H1 (cell line): ENCODE measurements at regions not wholly inside any gene's neighbourhood (a gene's known extent, or its start where the extent isn't known, plus 50 kb on each side); places are given as distances from the start of the nearest gene placed in this dataset.

ENCODE experiments used
- CTCF ChIA-PET: fragments of 300-600 bp; sonication (Branson Sonifier 250); formaldehyde crosslinking; loops from one replicate; lab custom pipeline; 2021; ENCODE audit not compliant: partially characterized antibody; lab: Charles Lee
- POLR2A ChIA-PET: fragments of 300-600 bp; sonication (Branson Sonifier 250); formaldehyde crosslinking; loops from one replicate; lab custom pipeline; 2021; ENCODE audit warnings: inconsistent platforms; ENCODE audit not compliant: partially characterized antibody; lab: Charles Lee
- DNase-seq, 2 experiments: peaks; one replicate each; pipeline versions ENCODE4 v3.0.0 to v3.0.0-alpha.2; 2010 to 2022; ENCODE audit warnings: low spot score in 2 of 2, low read depth in 1 of 2, mixed read lengths in 1 of 2
- FAIRE-seq: peaks from 2 replicates; lab custom pipeline; 2011; peaks lifted over from hg19 to GRCh38; lab: Jason Lieb, UNC
- H2AFZ ChIP-seq: 2 replicates; pipeline ENCODE4 v1.8.1; 2012; ENCODE audit warnings: low read length, inconsistent platforms
- H2AK5ac ChIP-seq: 2 replicates; pipeline ENCODE4 v1.6.1; 2013; ENCODE audit warnings: low read depth, low read length
- H2BK120ac ChIP-seq: replicated peaks from 2 replicates; pipeline ENCODE3; 2013; ENCODE audit warnings: low read depth, low read length, inconsistent platforms
- H2BK12ac ChIP-seq: 2 replicates; pipeline ENCODE4 v1.6.1; 2013; ENCODE audit warnings: low read depth, low read length
- H2BK15ac ChIP-seq: 2 replicates; pipeline ENCODE4 v1.6.1; 2013; ENCODE audit warnings: low read length
- H2BK20ac ChIP-seq: 2 replicates; pipeline ENCODE4 v1.6.1; 2013; ENCODE audit warnings: low read length
- H2BK5ac ChIP-seq: 2 replicates; pipeline ENCODE4 v1.6.1; 2013; ENCODE audit warnings: low read depth, low read length
- H3K14ac ChIP-seq: 2 replicates; pipeline ENCODE4 v1.6.1; 2013; ENCODE audit warnings: inconsistent platforms; ENCODE audit not compliant: insufficient read length
- H3K18ac ChIP-seq: 2 replicates; pipeline ENCODE4 v1.6.1; 2013; ENCODE audit warnings: low read length; ENCODE audit errors: extremely low read depth
- H3K23ac ChIP-seq: 2 replicates; pipeline ENCODE4 v1.6.1; 2013; ENCODE audit warnings: inconsistent platforms; ENCODE audit not compliant: insufficient read length
- H3K23me2 ChIP-seq: 2 replicates; pipeline ENCODE4 v1.6.1; 2013; ENCODE audit warnings: low read depth, low read length
- H3K27ac ChIP-seq: 2 replicates; pipeline ENCODE4 v1.6.1; 2011; ENCODE audit warnings: low read depth, low read length, inconsistent platforms
- H3K27me3 ChIP-seq, 4 experiments: replicated peaks in 1 of 4; 1 replicate in 1 of 4; 2 replicates in 3 of 4; pipeline versions ENCODE4 v1.6.1 to v1.8.1; 2011 to 2013; ENCODE audit warnings: low read length in 3 of 4, mild to moderate bottlenecking in 3 of 4, inconsistent platforms in 2 of 4, mixed read lengths in 2 of 4, moderate library complexity in 1 of 4; ENCODE audit not compliant: control insufficient read depth in 3 of 4, insufficient read depth in 3 of 4; ENCODE audit errors: extremely low read depth in 1 of 4
- H3K36me3 ChIP-seq, 4 experiments: 2 replicates each; pipeline versions ENCODE4 v1.6.1 to v1.8.1; 2011 to 2013; ENCODE audit warnings: mild to moderate bottlenecking in 4 of 4, low read length in 3 of 4, moderate library complexity in 2 of 4, control low read depth in 1 of 4, inconsistent platforms in 1 of 4; ENCODE audit not compliant: insufficient read depth in 4 of 4, control insufficient read depth in 2 of 4
- H3K4ac ChIP-seq: replicated peaks from 2 replicates; pipeline ENCODE3; 2013; ENCODE audit warnings: low read length, low read depth, mixed read lengths, inconsistent platforms; ENCODE audit not compliant: insufficient read length
- H3K4me1 ChIP-seq, 4 experiments: replicated peaks in 1 of 4; 1 replicate in 1 of 4; 2 replicates in 3 of 4; pipeline versions ENCODE4 v1.6.1 to v1.8.1; 2011 to 2013; ENCODE audit warnings: low read length in 3 of 4, inconsistent platforms in 2 of 4, mixed read lengths in 1 of 4; ENCODE audit not compliant: insufficient read depth in 4 of 4, control insufficient read depth in 3 of 4
- H3K4me2 ChIP-seq, 2 experiments: 2 replicates each; pipeline versions ENCODE4 v1.6.1 to v1.8.1; 2011 to 2013; ENCODE audit warnings: low read depth in 2 of 2, low read length in 2 of 2, control low read depth in 1 of 2, inconsistent platforms in 1 of 2, mild to moderate bottlenecking in 1 of 2; ENCODE audit not compliant: insufficient read depth in 1 of 2
- H3K4me3 ChIP-seq, 4 experiments: fragments of 200-600, 300-600 bp in 1 of 4; sonication (generic), shearing (Covaris generic), sonication (Bioruptor Twin) in 1 of 4; 2 replicates each; pipeline versions ENCODE4 v1.5.1 to v1.8.1; 2011 to 2016; ENCODE audit warnings: low read length in 4 of 4, low read depth in 3 of 4, control low read depth in 2 of 4, inconsistent platforms in 2 of 4, mild to moderate bottlenecking in 2 of 4, mixed read lengths in 1 of 4, moderate library complexity in 1 of 4; ENCODE audit not compliant: insufficient read depth in 2 of 4; ENCODE audit errors: extremely low read depth in 1 of 4
- H3K56ac ChIP-seq: replicated peaks from 2 replicates; pipeline ENCODE3; 2013; ENCODE audit warnings: low read depth, mild to moderate bottlenecking, mixed read lengths, low read length, inconsistent platforms; ENCODE audit not compliant: insufficient read length
- H3K79me1 ChIP-seq: 2 replicates; pipeline ENCODE4 v1.6.1; 2013; ENCODE audit warnings: low read depth, low read length, control low read depth
- H3K79me2 ChIP-seq, 2 experiments: 2 replicates each; pipeline versions ENCODE4 v1.6.1 to v1.8.1; 2012 to 2013; ENCODE audit warnings: low read length in 2 of 2, mild to moderate bottlenecking in 2 of 2, inconsistent platforms in 1 of 2; ENCODE audit not compliant: insufficient read depth in 2 of 2, control insufficient read depth in 1 of 2
- H3K9ac ChIP-seq, 4 experiments: replicated peaks in 1 of 4; 1 replicate in 1 of 4; 2 replicates in 3 of 4; pipeline versions ENCODE4 v1.6.1 to v1.8.1; 2011 to 2013; ENCODE audit warnings: low read depth in 3 of 4, low read length in 3 of 4, control low read depth in 2 of 4, mild to moderate bottlenecking in 2 of 4, moderate library complexity in 2 of 4, inconsistent platforms in 1 of 4; ENCODE audit errors: extremely low read depth in 1 of 4
- H3K9me3 ChIP-seq, 2 experiments: 2 replicates each; pipeline versions ENCODE4 v1.6.1 to v1.8.1; 2012 to 2013; ENCODE audit warnings: mild to moderate bottlenecking in 2 of 2, moderate library complexity in 2 of 2, control low read depth in 1 of 2, inconsistent platforms in 1 of 2, low read depth in 1 of 2, low read length in 1 of 2, mixed read lengths in 1 of 2; ENCODE audit not compliant: insufficient read depth in 2 of 2
- H4K20me1 ChIP-seq, 2 experiments: replicated peaks in 1 of 2; 2 replicates each; pipeline versions ENCODE3 to v1.8.1; 2011 to 2013; ENCODE audit warnings: inconsistent platforms in 2 of 2, low read length in 2 of 2, mild to moderate bottlenecking in 1 of 2; ENCODE audit not compliant: insufficient read depth in 2 of 2, control insufficient read depth in 1 of 2
- H4K5ac ChIP-seq: 2 replicates; pipeline ENCODE4 v1.6.1; 2013; ENCODE audit warnings: low read length, low read depth, mixed read lengths, inconsistent platforms; ENCODE audit not compliant: insufficient read length
- H4K8ac ChIP-seq: 2 replicates; pipeline ENCODE4 v1.8.0; 2013; ENCODE audit warnings: mild to moderate bottlenecking, moderate library complexity, low read length, inconsistent platforms; ENCODE audit not compliant: insufficient read depth; ENCODE audit errors: extremely low read depth
- H4K91ac ChIP-seq: replicated peaks from 2 replicates; pipeline ENCODE3; 2013; ENCODE audit warnings: low read length, mixed read lengths, inconsistent platforms; ENCODE audit not compliant: insufficient read length
- PHF8 ChIP-seq: fragments of 200-600 bp; sonication (generic); conservative IDR thresholded peaks from 2 replicates; pipeline ENCODE4 v1.7.1; 2012; ENCODE audit warnings: low read depth, mild to moderate bottlenecking, inconsistent platforms, low read length, moderate library complexity
- WGBS, 2 experiments: shearing (Covaris generic) in 1 of 2; methylation state at CpG; one replicate each; pipeline versions ENCODE4 v1.1.6 to v1.1.7; 2013 to 2015; ENCODE audit warnings: low lambda C conversion rate in 2 of 2, mixed read lengths in 2 of 2, inconsistent platforms in 1 of 2, low coverage in 1 of 2, missing lambda C conversion rate in 1 of 2; ENCODE audit not compliant: insufficient replicate concordance in 2 of 2, insufficient coverage in 1 of 2, insufficient read length in 1 of 2; ENCODE audit errors: extremely low coverage in 1 of 2, missing lambda C conversion rate in 1 of 2; 5-methylcytosine and 5-hydroxymethylcytosine counted together

- ChIA-PET POLR2A (no interaction called here), CTCF (no interaction called here)
- Histone ChIP-seq H2BK120ac (no peak overlapping the region), H3K9me3 (0 out of 4 replicates have a peak, but pooled peaks cover 0 to 2% of the 10 kb centered on the region in 2 experiments), H2AFZ (no peak overlapping the region), H3K27me3 (no peaks in the 10 kb centered on the region), H3K23ac (no peak overlapping the region), H2BK15ac (no peak overlapping the region), H3K4ac (no peak overlapping the region), H3K4me3 (no peak overlapping the region), H3K36me3 (no peaks in the 10 kb centered on the region), H3K23me2 (no peaks in the 10 kb centered on the region), H4K20me1 (no peaks in the 10 kb centered on the region), H2BK12ac (no peak overlapping the region), H4K5ac (no peak overlapping the region), H3K4me2 (no peak overlapping the region), H3K56ac (no peak overlapping the region), H3K27ac (no peak overlapping the region), H4K91ac (no peak overlapping the region), H2AK5ac (no peak overlapping the region), H2BK5ac (no peak overlapping the region), H3K18ac (no peak overlapping the region), H3K79me1 (no peaks in the 10 kb centered on the region), H3K4me1 (no peaks in the 10 kb centered on the region), H3K14ac (no peak overlapping the region), H4K8ac (no peak overlapping the region), H3K79me2 (no peaks in the 10 kb centered on the region), H3K9ac (no peak overlapping the region), H2BK20ac (no peak overlapping the region)
- WGBS, 2 experiments, result 100% methylated on average over 1 of the region's 1 CpG; no CpG with 5 or more reads in 1 of the 2 experiments
- no peak for DNase-seq
- FAIRE-seq, result no peak
- TF ChIP-seq PHF8, result no peak
These were observed 367.3 kb downstream of the TUSC1 start for GRCh38 chr9:25310961-25311360.
